ENCODE measurements at regions not wholly inside any gene's neighbourhood (a gene's known extent, or its start where the extent isn't known, plus 50 kb on each side); places are given as distances from the start of the nearest gene placed in this dataset.

DNA sequence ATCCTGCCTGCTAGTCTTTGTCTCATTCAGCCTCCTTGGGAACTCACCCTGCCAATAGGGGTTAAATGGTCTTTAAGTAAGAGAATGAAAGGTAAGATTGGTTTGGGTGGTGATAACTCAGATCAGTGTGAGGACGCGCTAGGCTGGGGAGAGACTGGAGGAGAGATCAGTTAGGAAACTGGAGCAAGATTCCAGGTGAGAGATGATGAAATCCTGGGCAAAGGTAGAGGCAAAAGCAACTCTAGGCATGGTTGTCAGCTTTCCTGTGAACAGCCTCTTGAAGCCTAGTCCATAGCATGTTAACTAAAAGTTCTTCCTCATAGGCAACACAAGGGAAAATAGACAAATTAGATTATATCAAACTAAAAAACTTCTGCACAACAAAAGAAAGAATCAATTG lies 145.2 kb upstream of the ANKRD28 start:
- in situ Hi-C loops (cut with HindIII; ENCODE audit: low sequenced_read_pairs) = no loop called here

DNA sequence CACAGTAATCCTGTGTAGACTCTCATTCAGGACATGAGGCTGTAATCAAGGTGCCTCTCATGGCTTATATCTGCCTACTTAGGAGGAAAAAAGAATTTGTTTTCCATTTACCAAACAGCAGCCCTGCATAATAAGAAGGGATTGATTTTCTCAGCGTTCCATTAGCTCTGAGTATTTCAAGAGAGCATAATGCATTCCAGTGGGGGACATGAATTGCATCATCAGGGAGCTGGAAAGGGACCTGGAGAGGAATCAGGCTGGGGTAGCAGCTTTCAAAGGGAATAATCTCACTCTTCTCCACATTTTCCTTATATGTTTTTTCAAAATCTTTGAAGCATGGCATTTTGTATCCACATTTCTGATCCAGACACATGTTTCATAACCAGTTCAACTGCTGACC lies 150.6 kb upstream of the ANKRD28 start:
- in situ Hi-C loops (cut with HindIII; ENCODE audit: low sequenced_read_pairs) = no loop called here

DNA sequence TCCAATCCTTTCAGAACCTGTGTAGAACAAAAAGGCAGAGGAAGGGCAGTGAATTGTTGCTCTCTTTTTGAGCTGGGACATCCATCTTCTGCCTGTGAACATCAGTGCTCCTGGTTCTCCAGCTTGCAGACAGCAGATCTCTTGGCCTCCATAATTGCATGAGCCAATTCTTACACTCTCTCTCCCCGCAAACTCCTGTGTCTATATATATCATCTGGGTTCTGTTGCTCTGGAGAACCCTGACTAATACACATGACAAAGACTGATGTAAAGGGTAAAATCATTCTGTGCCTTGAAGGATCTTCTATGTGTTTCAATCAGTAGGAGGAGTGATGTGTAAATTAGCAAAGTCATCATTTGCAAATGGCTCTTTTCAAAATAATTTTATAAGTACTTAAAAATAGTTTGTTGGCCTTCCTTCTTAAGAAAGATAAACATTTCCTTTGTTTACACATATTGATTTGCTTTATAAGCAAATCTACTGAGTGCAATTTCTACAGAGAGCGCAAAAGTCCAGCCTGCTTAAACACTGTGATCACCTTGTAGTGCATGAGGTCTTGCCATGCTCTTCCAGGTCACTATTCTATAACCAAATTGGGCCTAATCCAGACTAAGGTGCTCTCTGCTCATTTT lies 154.9 kb upstream of the ANKRD28 start:
- in situ Hi-C loops (cut with HindIII; ENCODE audit: low sequenced_read_pairs) = no loop called here

DNA sequence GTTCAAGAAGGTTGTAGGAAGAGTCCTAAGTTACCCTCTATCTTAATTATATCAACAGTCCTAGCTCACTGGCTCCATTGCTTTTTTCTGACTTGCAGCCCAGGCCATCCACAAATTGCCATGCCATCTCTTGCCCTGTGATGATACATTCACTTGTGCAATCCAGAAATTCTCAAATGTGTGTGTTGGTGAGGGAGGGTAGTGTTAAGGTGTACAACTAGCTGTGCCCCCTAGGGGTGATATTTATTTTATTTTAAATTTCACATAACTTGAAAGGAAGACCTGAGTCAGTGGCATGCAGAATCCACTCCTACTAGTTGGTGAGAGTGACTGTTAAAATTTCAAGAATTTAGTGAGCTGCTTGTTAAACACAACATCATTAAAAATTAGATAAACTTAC lies 156.1 kb upstream of the ANKRD28 start:
- in situ Hi-C loops (cut with HindIII; ENCODE audit: low sequenced_read_pairs) = no loop called here

DNA sequence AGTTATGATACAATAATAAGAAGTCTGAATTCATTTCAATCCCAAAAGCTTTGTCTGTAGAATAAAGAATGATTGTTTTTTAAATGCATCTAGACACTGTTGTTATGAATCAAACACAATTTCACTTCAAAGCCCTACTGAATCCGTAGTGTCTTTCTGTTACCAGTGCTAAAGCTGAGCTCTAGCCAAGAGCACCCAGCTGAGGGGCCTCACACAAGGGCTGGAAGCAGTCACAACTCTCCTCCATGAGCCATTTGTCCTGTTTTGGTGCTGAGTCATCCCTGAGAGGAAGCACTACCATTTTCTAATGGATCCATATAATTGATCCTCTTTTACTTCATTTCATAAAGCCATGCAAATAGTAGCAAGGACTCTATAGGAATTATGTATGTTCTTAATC lies 158.2 kb upstream of the ANKRD28 start:
- in situ Hi-C loops (cut with HindIII; ENCODE audit: low sequenced_read_pairs) = no loop called here

DNA sequence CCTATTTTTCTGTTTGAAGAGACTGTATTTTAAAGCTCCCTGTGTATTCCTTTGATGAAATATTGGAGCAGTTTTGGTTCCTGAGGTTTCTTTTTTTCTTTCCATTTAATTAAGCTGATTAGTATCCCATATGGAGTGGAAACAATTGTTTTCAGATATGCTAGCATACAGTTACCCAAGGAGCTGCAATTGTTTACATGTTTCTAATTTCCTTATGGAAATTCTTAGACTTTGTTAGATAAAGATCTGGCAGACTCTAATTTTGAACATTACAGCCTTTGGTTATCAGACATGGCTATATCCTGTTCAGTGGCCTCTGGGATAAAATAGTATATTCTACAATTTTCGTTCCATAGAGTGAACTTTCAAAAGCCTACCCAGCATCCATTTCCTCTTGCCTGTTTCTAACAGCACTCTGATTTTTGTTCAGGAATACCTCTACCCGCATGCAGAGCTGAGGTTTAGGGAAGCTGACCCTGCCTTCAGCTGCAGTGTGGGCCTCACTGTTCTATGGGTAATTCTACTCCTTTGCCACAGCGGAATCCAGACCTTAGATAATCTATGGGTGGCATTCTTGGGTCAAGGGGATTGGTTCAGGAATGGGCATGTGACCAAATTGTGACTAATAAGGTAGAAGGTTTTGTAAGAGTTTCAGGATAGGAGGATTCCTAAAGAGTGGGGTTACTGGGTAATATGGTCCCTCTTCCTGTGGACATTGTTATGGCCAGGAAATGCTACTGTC lies 161.1 kb upstream of the ANKRD28 start:
- in situ Hi-C loops (cut with HindIII; ENCODE audit: low sequenced_read_pairs) = no loop called here

DNA sequence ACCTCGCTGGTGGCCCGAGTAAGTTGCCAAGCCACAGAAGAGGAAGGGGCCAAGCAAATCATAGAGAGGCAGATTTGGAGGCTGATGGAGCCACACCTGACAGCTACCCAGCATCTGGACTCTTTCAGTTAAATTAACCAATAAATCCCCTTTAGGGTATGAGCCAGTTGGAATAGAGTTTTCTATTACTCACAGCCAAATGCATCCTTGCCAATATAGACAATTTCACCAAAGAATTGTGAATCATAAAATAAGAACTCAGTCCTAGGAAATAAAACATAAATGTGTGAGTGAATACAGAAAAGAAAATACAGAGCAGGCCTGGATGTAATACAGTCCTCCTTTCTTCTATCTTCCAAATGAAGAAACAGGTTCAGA lies 161.6 kb upstream of the ANKRD28 start:
- in situ Hi-C loops (cut with HindIII; ENCODE audit: low sequenced_read_pairs) = no loop called here

DNA sequence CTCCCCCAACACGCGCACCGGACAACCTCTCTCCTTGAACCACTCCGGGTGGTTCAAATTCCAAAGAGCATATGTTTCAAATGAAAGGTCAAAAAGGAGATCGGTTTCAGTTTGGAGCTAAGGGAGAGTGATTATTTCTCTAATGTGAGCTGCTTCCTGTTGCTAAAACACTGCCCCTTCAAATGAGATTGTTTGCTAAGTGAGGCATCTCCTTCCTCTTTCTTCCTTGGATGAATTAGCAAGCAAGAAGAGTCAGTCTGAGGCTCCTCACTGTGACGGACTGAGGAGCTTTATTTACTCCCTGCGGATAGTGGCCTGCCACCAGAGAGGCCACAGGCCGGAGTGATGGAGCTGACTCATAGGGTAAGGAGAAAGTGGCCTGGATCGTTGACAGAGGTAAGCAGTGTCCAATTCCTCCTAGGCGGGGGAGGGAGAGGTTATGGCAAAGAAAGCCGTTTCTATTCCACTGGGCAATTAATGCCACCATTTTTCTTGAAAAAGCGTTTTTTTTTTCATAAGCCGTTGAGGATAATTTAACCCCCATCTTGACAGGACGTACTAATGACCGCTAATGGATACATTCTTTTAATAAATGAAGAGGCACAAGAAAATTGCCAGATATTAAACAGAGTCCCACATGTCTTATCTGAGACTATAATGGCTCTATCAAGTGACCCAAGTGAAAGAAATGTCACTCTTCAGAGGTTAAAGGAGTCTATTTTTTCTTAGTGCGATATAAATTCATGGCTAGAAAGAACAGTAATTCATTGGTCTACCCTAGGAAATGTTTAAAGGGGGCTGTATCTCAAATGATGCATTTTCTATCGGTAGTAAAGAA lies 167.0 kb upstream of the ANKRD28 start:
- in situ Hi-C loops (cut with HindIII; ENCODE audit: low sequenced_read_pairs) = no loop called here

DNA sequence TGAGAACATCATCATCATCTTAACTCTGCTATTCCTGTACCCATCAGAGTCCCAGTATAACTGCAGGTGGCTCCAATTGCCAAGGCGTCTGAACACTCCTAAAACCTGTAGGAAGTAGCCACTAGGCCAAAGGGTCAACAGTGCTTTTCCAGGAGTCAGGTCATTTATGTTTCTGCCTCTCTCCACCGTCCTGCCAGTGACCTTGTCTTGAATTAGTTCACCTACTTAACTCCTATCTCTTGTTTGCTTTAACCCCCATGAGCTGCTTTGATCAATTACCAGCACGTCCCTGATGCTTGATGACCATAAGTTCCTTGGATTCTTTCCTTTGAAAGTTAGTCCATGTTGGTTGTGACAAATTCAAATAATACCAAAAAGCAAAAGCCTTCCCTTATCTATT lies 169.8 kb upstream of the ANKRD28 start:
- in situ Hi-C loops (cut with HindIII; ENCODE audit: low sequenced_read_pairs) = no loop called here

DNA sequence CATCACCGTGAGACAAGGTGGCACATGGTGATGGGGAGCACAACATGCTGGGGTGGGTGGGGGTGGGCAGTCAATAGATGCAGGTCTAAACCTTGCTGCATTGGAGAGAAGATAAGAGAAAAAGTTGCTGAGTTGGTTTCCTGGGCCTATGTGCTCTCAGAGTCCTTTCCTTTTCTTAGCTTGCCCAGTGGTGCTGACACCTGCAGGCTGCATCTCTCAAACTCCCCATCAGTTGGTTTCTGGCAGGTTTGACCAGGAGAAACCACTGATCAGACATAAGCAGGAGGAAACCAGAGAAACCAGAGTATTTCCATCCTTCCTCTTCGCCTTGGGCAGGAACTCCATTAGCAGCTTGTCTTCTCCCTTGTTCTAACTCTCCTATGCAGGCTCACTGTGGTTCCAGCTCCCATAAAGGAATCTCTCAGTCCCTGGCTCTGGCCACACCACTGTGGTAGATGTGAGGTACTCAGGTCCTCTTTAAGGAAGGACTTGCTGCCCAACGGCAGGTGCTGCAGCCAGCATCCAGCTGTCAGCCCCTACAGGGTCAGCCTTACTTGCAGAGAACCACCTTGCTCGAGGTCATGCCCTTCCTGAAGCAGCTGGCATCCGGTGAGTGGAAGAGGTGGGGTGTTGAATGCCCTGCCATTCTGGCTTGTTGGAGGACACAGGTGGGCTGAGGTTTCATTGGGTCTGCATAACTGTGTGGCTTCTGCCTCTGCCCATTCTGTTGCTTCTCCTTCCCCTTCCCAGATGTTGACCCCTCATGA lies 172.3 kb upstream of the ANKRD28 start:
- in situ Hi-C loops (cut with HindIII; ENCODE audit: low sequenced_read_pairs) = no loop called here

DNA sequence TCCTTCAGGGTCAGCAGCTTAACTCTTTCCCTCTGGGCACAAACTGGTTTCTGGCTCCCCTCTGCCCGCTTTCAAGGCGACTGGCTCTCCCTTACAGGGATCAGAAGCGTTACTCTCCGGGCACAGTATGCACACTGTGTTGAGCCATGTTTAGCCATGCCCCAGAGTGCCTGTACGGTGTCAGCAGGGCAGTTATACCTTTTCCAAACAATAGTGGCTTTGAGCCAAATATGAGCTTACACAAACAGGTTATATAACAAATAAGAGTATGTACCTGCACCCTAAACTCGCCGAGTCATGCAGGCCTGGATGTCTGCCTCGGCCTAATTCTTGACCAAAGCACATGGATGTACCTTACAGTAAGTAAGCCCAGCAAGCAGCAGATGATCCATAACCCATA lies 175.6 kb upstream of the ANKRD28 start:
- in situ Hi-C loops (cut with HindIII; ENCODE audit: low sequenced_read_pairs) = no loop called here

DNA sequence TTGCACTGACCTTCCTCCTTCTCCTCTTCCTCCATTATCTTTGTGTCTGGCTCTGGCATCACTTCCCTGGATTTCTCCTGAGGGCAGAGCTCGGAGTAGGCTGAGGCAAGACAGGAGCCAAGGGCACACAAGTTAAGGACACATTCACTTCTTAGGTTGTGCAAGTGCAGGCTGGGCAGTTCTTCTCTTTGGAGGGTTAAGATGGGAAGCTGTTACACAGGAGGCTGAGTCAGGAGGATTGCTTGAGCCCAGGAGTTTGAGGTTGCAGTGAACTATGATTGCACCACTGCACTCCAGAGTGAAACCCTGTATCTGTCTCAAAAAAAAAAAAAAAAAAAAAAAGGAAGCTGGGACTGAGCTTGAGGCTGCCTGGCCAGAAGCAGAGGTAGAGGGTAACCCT lies 176.2 kb upstream of the ANKRD28 start:
- in situ Hi-C loops (cut with HindIII; ENCODE audit: low sequenced_read_pairs) = no loop called here

DNA sequence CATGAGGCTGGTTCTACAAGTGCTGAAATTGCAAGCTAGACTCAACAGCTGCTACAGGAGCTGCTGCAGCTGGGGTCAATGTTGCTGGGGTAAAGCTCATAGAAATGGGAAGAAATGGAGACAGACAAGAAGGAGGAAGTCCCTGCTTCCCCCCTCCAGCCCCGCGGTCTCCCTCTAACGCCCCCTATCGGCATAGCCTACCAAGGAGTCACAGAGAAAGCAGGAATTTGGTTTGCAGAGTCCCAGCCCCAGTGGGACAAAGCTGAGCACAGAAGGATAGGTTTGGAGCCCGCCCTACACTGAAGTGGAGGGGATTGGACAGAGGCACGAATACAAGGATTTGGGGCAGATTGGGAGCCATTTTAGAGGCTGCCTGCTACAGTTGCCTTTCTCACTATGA lies 176.9 kb upstream of the ANKRD28 start:
- in situ Hi-C loops (cut with HindIII; ENCODE audit: low sequenced_read_pairs) = no loop called here

DNA sequence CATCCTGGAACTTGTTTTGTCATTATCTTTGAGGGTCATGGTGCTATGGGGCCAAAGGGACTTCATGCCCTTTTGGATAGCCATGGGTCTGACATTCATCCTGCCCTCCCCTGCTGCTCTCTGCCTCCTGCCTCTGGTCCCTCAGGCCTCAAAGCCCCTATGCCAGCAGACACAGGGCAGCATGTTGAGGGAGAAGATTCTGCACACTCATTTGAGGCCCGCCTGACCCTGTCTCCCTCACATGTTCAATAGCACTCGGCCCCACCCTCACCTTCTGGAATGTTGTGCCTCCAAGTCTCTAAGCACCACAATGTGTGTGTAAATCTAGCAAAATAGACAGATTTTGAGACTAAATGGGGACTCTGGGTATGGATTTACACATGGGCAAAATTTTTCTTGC lies 178.7 kb upstream of the ANKRD28 start:
- in situ Hi-C loops (cut with HindIII; ENCODE audit: low sequenced_read_pairs) = no loop called here

DNA sequence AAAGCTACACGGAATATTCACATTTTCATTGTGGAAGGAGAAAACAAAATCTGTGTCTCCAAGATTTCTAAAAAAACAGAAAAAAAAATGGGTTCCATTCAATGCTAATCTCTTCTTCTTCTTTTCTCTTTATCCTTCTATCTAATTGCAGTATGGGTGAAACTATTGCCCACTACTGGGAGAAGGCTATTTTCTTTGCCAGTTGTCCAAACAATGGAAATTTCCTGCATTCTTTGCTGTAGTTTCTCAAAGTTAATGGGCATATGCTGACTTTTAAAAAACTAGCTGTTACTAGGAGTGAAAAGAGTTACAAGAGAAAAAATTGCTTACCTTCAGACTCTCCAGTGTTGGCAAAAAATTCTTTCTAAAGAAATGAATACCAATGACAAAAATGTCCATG lies 179.3 kb upstream of the ANKRD28 start:
- in situ Hi-C loops (cut with HindIII; ENCODE audit: low sequenced_read_pairs) = no loop called here

DNA sequence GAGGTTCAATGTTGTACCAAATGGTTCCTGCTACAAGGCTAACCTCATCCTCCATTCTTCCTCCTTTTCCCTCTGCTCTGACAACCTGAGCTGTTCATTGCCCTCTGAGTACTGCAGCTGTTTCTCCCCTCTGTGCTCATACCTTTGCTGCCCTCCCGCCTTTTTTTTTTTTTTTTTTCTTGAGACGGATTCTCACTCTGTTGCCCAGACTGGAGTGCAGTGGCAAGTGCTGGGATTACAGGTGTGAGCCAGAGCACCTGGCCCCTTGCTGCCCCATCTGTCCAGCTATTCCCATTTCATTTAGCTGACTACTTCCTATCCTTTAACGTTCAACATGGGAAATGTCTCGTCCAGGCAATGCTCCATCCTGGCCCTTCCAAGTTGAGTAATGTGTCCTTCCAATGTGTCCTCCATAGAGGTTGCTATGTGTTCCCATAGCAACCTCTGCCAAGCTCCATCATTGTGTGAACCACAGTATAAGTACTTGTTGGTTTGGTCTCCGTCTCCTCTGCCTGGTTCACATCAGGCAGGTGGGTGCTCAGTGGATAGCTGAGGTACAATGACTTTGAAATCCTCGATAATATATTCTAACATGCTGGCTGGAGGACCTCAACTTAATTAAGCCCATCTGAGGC lies 179.9 kb upstream of the ANKRD28 start:
- in situ Hi-C loops (cut with HindIII; ENCODE audit: low sequenced_read_pairs) = no loop called here

DNA sequence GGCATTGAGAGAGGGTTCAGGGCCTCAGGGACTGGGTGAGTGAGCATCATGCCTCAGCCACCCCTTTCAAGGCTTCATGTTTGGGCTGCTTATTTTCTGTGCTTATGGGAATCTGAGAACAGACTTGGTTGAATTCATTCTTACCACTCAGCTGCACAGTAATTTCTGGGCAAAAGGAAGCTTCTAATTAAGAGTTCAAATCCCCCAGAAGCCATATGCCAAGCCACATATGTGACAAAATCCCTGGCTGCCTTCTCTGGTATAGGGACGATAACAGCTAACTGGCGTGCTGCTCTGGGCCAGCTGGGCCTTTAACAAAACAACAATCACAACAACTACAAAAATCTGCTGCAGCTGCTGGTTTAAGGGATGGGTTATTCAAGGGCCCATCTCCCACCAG lies 181.0 kb upstream of the ANKRD28 start:
- in situ Hi-C loops (cut with HindIII; ENCODE audit: low sequenced_read_pairs) = no loop called here

DNA sequence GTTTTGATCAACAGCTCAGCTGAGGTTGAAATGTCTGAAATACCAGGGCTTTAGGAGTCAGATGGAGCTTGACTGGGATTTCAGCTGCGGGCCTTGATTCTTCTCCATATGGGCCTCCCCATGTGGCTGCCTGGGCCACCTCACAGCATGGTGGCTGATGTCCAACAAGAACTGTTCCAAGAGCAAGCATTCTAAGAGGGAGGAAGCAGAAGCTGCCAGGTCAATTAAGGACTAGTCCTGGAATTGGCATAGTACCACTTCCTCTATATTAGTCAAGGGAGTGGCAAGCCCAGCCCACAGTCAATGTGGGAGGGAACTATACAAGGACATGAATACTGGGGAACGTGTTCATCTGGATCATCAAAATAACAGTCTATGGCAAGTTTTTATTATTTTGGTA lies 181.7 kb upstream of the ANKRD28 start:
- in situ Hi-C loops (cut with HindIII; ENCODE audit: low sequenced_read_pairs) = no loop called here

DNA sequence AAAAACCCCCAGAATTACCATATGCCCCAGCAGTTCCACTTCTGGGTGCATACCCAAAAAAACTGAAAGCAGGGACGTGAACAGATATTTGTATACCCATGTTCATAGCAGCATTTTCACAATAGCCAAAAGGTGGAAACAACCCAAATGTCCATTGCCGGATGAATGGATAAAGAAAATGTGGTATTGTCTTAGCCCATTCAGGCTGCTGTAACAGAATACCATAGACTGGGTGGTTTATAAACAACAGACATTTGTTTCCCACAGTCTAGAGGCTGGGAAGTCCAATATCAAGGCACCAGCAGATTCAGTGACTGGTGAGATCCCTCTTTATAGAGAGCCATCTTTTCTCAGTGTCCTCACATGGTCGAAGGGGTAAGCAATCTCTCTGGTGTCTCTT lies 182.1 kb upstream of the ANKRD28 start:
- in situ Hi-C loops (cut with HindIII; ENCODE audit: low sequenced_read_pairs) = no loop called here

DNA sequence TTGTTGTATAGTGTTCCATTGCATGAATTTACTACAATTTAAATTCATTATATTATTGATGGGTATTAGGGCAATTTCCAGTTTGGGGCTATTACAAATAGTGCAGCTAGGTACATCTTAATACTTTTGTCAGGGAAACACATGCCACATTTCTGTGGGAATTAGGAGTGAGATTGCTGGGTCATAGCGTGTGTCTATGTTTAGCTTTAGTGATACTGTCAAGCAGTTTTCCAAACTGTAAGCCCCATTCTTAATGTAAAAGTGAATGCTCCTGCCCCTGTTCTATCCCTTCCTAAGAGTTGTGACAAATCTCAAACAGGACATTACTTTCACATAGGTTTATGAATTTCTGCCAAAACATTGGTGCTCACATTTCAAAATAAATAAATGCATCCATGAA lies 184.5 kb upstream of the ANKRD28 start:
- in situ Hi-C loops (cut with HindIII; ENCODE audit: low sequenced_read_pairs) = no loop called here

DNA sequence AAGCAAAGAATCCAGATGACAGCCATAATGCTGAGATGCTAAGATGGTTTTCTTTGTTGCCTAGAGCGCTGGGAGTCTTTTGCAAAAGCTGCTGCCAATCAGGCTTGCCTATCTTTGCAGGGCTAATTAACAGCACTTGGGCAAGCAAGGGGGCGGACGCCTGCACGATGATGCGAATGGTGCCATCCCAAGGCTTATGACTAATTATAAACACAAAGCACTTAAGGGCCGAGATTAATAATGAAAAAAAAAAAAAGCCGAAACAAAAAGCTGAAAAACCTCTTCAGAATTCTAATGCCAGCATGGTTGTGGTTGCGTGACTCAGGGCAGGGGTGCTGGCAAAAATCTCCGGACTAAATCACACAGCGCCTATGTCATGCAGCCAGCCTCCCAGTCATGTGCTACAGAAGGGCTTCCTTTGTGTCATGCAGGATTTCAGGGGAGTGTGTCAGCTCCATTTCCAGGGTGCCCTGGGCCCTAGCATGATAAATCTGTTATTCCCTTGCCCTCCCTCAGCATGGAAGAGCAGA lies 185.0 kb upstream of the ANKRD28 start:
- in situ Hi-C loops (cut with HindIII; ENCODE audit: low sequenced_read_pairs) = no loop called here
